Omental fat pad (tissue), 3 donors: ENCODE measurements at regions not wholly inside any gene's neighbourhood (a gene's known extent, or its start where the extent isn't known, plus 50 kb on each side); places are given as distances from the start of the nearest gene placed in this dataset.
"Not testable (repeated sequence)": the region's sequence is repeated elsewhere in the genome, so short reads cannot be mapped to it uniquely, and the experiment has no call there.

Experiments
- ATAC-seq: fragments of 150-250 bp; one replicate; pipeline ENCODE4 v1.9.1; 2016; ENCODE audit warnings: mild to moderate bottlenecking, moderate library complexity; ENCODE audit not compliant: low FRiP score
- DNase-seq: peaks from one replicate; pipeline ENCODE4 v3.0.0-alpha.2; 2019; ENCODE audit warnings: low spot score
- TF ChIP-seq, protein P1 (sequence below), 3 donors: fragments of 450-650 bp; IDR thresholded peaks; one replicate each; pipeline ENCODE4 v1.5.1; 2016 to 2017; ENCODE audit warnings: antibody characterized with exemption in 3 of 3, mild to moderate bottlenecking in 3 of 3, moderate library complexity in 2 of 3

DNA sequence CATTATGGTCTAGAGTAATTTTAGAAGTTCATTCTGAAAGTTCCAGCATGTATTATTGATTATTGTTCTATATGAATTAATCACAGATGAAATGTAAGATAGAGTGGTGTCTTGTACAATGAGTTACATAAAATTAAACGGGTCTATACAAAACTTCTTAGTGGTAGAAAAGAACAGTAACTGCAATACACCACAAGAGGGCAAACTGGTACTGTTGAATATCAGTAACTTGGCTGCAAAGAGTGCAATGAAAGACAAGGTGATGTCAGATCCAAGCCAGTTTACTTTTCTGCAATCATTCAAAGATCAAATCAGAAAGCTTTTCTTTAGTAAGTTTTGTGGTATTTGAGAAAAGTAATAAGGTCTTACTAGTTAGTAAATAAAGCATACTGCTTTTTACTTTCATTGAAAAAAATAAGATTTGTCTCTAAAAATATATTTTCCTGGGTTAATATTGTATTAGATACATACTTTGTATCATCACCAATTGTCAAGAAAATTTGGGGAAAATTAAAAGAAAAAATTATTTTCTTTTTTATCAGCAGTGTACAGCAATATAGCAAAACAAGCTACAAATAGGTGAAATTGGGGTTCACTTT lies 66.4 kb upstream of the BTG3 start:
- DNase-seq (no peak), ATAC-seq (no peak)

GRCh38 chr21:17676930-17677329 lies 64.2 kb upstream of the BTG3 start:
- ATAC-seq, DNase-seq: not testable (repeated sequence)

More for the DNA sequence above, 66.4 kb upstream of the BTG3 start:
- TF ChIP-seq, protein P1, sequence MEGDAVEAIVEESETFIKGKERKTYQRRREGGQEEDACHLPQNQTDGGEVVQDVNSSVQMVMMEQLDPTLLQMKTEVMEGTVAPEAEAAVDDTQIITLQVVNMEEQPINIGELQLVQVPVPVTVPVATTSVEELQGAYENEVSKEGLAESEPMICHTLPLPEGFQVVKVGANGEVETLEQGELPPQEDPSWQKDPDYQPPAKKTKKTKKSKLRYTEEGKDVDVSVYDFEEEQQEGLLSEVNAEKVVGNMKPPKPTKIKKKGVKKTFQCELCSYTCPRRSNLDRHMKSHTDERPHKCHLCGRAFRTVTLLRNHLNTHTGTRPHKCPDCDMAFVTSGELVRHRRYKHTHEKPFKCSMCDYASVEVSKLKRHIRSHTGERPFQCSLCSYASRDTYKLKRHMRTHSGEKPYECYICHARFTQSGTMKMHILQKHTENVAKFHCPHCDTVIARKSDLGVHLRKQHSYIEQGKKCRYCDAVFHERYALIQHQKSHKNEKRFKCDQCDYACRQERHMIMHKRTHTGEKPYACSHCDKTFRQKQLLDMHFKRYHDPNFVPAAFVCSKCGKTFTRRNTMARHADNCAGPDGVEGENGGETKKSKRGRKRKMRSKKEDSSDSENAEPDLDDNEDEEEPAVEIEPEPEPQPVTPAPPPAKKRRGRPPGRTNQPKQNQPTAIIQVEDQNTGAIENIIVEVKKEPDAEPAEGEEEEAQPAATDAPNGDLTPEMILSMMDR (IDR thresholded peaks at IDR 0.05): peak in 2 of 3 donors; percentile 38 to 57

GRCh38 chr21:17674106-17674505 lies 61.4 kb upstream of the BTG3 start:
- TF ChIP-seq, protein P1 (IDR thresholded peaks at IDR 0.05): no peak
- ATAC-seq (no peak), DNase-seq (no peak)

- TF ChIP-seq, protein P1 (IDR thresholded peaks at IDR 0.05): no peak
- no peak for DNase-seq
- no peak for ATAC-seq
Observed at GRCh38 chr21:17673261-17674020, 60.7 kb upstream of the BTG3 start.

GRCh38 chr21:17671733-17672132 lies 59.0 kb upstream of the BTG3 start:
- ATAC-seq (no peak), DNase-seq (no peak)
- TF ChIP-seq, protein P1 (IDR thresholded peaks at IDR 0.05): no peak

- ATAC-seq (no peak), DNase-seq (no peak)
- TF ChIP-seq, protein P1 (IDR thresholded peaks at IDR 0.05): no peak
Observed at GRCh38 chr21:17668479-17669140, 55.9 kb upstream of the BTG3 start.

- DNase-seq: no peak
- TF ChIP-seq, protein P1 (IDR thresholded peaks at IDR 0.05): no peak
- no peak for ATAC-seq
Observed at GRCh38 chr21:17667256-17667655, 54.6 kb upstream of the BTG3 start.
